T-cell (primary cell): ENCODE measurements at regions not wholly inside any gene's neighbourhood (a gene's known extent, or its start where the extent isn't known, plus 50 kb on each side); places are given as distances from the start of the nearest gene placed in this dataset.

Experiments used
- ATAC-seq, 4 experiments: fragments of 200-7000 bp in 3 of 4; fragments of 150-1000 bp in 1 of 4; cut with Tn5 transposase; replicated peaks in 1 of 4; 1 replicate in 3 of 4; 2 replicates in 1 of 4; pipeline ENCODE4 v1.10.0; 2021; ENCODE audit warnings: moderate library complexity in 3 of 4, mild to moderate bottlenecking in 2 of 4, moderate number of reproducible peaks in 1 of 4
- CTCF ChIA-PET, 2 donors: fragments of 300-600 bp; sonication (Branson Sonifier 250); formaldehyde crosslinking; loops; one replicate each; lab custom pipeline; 2022; ENCODE audit warnings: antibody characterized with exemption in 2 of 2; lab: Charles Lee
- POLR2A ChIA-PET, 2 donors: fragments of 300-600 bp; sonication (Branson Sonifier 250); formaldehyde crosslinking; loops; one replicate each; lab custom pipeline; 2022; ENCODE audit warnings: antibody characterized with exemption in 2 of 2; lab: Charles Lee
- DNase-seq, 35 experiments: peaks; one replicate each; pipeline versions ENCODE4 v3.0.0 to v3.0.0-alpha.2; 2013 to 2023
- H3K27ac ChIP-seq: one replicate; pipeline ENCODE4 v1.5.1; 2013; ENCODE audit warnings: low read length
- H3K27me3 ChIP-seq, 2 experiments: replicated peaks in 1 of 2; 1 replicate in 1 of 2; 2 replicates in 1 of 2; pipeline versions ENCODE4 v1.6.1 to v1.7.0; 2013; ENCODE audit warnings: low read length in 1 of 2, mixed read lengths in 1 of 2; ENCODE audit not compliant: control insufficient read depth in 2 of 2, insufficient read depth in 2 of 2; ENCODE audit errors: extremely low read depth in 1 of 2
- H3K36me3 ChIP-seq, 2 donors: 1 replicate in 1 of 2; 2 replicates in 1 of 2; pipeline versions ENCODE4 v1.6.1 to v1.7.0; 2013; ENCODE audit warnings: low read length in 1 of 2; ENCODE audit not compliant: control insufficient read depth in 2 of 2, insufficient read depth in 1 of 2; ENCODE audit errors: extremely low read depth in 1 of 2
- H3K4me1 ChIP-seq, 2 experiments: 1 replicate in 1 of 2; 2 replicates in 1 of 2; pipeline versions ENCODE4 v1.6.1 to v1.7.0; 2013; ENCODE audit warnings: low read length in 2 of 2, mixed read lengths in 1 of 2; ENCODE audit not compliant: insufficient read depth in 2 of 2, control insufficient read depth in 1 of 2; ENCODE audit errors: extremely low read depth in 1 of 2
- H3K4me3 ChIP-seq, 2 donors: 1 replicate in 1 of 2; 2 replicates in 1 of 2; pipeline versions ENCODE4 v1.5.1 to v1.7.0; 2013; ENCODE audit warnings: mild to moderate bottlenecking in 2 of 2, low read length in 1 of 2, moderate library complexity in 1 of 2; ENCODE audit not compliant: control insufficient read depth in 1 of 2; ENCODE audit errors: extremely low read depth in 1 of 2
- H3K9me3 ChIP-seq: 2 replicates; pipeline ENCODE4 v1.7.0; 2013
- H3K27ac Mint-ChIP-seq, 2 donors: one replicate each; pipeline ENCODE4 v1.8.0; 2020 to 2021; ENCODE audit warnings: mild to moderate bottlenecking in 2 of 2, mixed read lengths in 2 of 2
- H3K27me3 Mint-ChIP-seq, 2 donors: one replicate each; pipeline ENCODE4 v1.8.0; 2021 to 2022; ENCODE audit warnings: mixed read lengths in 2 of 2
- H3K36me3 Mint-ChIP-seq: one replicate; pipeline ENCODE4 v1.8.0; 2021; ENCODE audit warnings: mixed read lengths
- H3K4me1 Mint-ChIP-seq, 3 donors: one replicate each; pipeline ENCODE4 v1.8.0; 2020 to 2022; ENCODE audit warnings: mixed read lengths in 3 of 3, mild to moderate bottlenecking in 1 of 3
- H3K4me3 Mint-ChIP-seq, 3 donors: one replicate each; pipeline ENCODE4 v1.8.0; 2020 to 2022; ENCODE audit warnings: mild to moderate bottlenecking in 3 of 3, mixed read lengths in 3 of 3, moderate library complexity in 3 of 3
- H3K9me3 Mint-ChIP-seq, 3 donors: one replicate each; pipeline ENCODE4 v1.8.0; 2020 to 2022; ENCODE audit warnings: mixed read lengths in 3 of 3
- WGBS: methylation state at CpG from one replicate; pipeline ENCODE4 v1.1.5; 2013; ENCODE audit warnings: missing lambda C conversion rate; ENCODE audit not compliant: insufficient coverage; 5-methylcytosine and 5-hydroxymethylcytosine counted together

DNA sequence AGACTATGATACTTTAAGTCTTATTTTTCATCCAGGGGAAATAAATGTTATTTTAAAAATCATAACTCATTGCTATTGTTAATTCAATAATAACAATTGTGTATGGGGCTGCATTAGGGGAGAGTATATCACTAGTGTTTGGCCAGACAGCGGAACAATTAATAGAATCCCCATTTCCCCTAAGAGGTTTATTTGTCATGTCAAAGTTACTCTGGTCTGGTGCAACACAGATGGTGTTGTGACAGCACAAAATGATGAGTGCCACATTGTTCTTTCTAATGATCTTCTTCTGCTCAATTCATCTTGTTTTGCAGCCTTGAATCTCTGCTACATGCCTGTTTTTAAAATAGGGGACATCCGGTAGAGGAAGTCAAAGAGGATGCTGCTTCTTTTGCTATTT, 351.6 kb downstream of the NSUN3 start:
- ATAC-seq (no peak), DNase-seq (no peak)
- Histone ChIP-seq H3K27ac (no peak overlapping the region), H3K36me3 (no peaks in the 10 kb centered on the region), H3K4me3 (no peak overlapping the region), H3K9me3 (no peaks in the 10 kb centered on the region), H3K27me3 (no peaks in the 10 kb centered on the region), H3K4me1 (no peaks in the 10 kb centered on the region)
- H3K4me1 Mint-ChIP-seq: no peaks in the 10 kb centered on the region
- ChIA-PET POLR2A (no interaction called here), CTCF (no interaction called here)
- no peak overlapping the region for H3K4me3 Mint-ChIP-seq
- no peaks in the 10 kb centered on the region for H3K36me3 Mint-ChIP-seq
- no peak overlapping the region for H3K27ac Mint-ChIP-seq
- no CpG with 5 or more reads among the region's 2 CpGs for WGBS
- H3K9me3 Mint-ChIP-seq: peaks cover 0 to 14% (median 3%) of the 10 kb centered on the region in 3 donors
- H3K27me3 Mint-ChIP-seq: no peaks in the 10 kb centered on the region

DNA sequence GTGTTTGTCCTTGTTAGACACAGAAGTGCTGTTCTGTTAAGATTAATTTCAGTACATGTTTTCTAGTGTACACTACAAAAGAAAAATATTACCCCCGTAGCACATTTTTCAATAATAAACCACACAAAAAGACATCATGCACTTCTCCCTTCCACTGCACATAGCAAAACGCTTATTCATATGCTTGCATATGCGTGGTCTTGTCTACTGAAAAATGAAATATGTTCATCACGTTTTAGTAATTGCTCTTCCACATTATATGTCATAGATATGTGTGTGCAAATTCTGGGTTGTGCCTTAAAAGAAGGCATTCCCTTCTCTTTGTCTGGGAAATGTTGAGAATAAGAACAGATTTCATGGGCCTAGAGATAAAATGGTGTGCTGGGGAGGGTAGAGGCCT, 353.9 kb downstream of the NSUN3 start:
- Mint-ChIP-seq H3K9me3 (peaks cover 0 to 24% (median 3%) of the 10 kb centered on the region in 3 donors), H3K36me3 (no peaks in the 10 kb centered on the region), H3K27ac (no peak overlapping the region), H3K4me1 (no peaks in the 10 kb centered on the region), H3K27me3 (no peaks in the 10 kb centered on the region), H3K4me3 (no peak overlapping the region)
- ChIA-PET POLR2A (interaction anchor here in 1 of 2 donors (0.6 kb wide), 1 partner anchor 214 kb away, joined by 9 read pairs; no protein-coding TSS in a partner anchor), CTCF (no interaction called here)
- WGBS: no CpG with 5 or more reads among the region's 4 CpGs
- ATAC-seq (no peak), DNase-seq (no peak)
- Histone ChIP-seq H3K4me3 (no peak overlapping the region), H3K9me3 (no peaks in the 10 kb centered on the region), H3K27me3 (no peaks in the 10 kb centered on the region), H3K27ac (no peak overlapping the region), H3K4me1 (no peaks in the 10 kb centered on the region), H3K36me3 (no peaks in the 10 kb centered on the region)

GRCh38 chr3:94417963-94418455, 355.1 kb downstream of the NSUN3 start:
- CTCF ChIA-PET: no interaction called here
- no peaks in the 10 kb centered on the region for H3K4me1 ChIP-seq
- no peak overlapping the region for H3K27ac Mint-ChIP-seq
- H3K4me1 Mint-ChIP-seq: no peaks in the 10 kb centered on the region
- H3K36me3 Mint-ChIP-seq: no peaks in the 10 kb centered on the region
- H3K9me3 ChIP-seq: no peaks in the 10 kb centered on the region
- H3K9me3 Mint-ChIP-seq: peaks cover 0 to 27% (median 3%) of the 10 kb centered on the region in 3 donors
- H3K27me3 Mint-ChIP-seq: no peaks in the 10 kb centered on the region
- H3K4me3 Mint-ChIP-seq: no peak overlapping the region
- H3K27me3 ChIP-seq: no peaks in the 10 kb centered on the region
- POLR2A ChIA-PET: no interaction called here
- H3K27ac ChIP-seq: no peak overlapping the region
- H3K4me3 ChIP-seq: no peak overlapping the region
- 83% methylated on average over 6 of the region's 6 CpGs for WGBS
- ATAC-seq (no peak), DNase-seq (no peak)
- H3K36me3 ChIP-seq: no peaks in the 10 kb centered on the region

- Histone ChIP-seq H3K27me3 (no peaks in the 10 kb centered on the region), H3K36me3 (no peaks in the 10 kb centered on the region), H3K4me3 (no peak overlapping the region), H3K4me1 (no peaks in the 10 kb centered on the region), H3K9me3 (no peaks in the 10 kb centered on the region), H3K27ac (no peak overlapping the region)
- WGBS: 60% methylated on average over 1 of the region's 1 CpG
- Mint-ChIP-seq H3K27me3 (no peaks in the 10 kb centered on the region), H3K4me3 (no peak overlapping the region), H3K36me3 (no peaks in the 10 kb centered on the region), H3K9me3 (peaks cover 4 to 32% (median 5%) of the 10 kb centered on the region in 3 donors), H3K27ac (no peak overlapping the region), H3K4me1 (no peaks in the 10 kb centered on the region)
- no peak for DNase-seq
- ChIA-PET CTCF (no interaction called here), POLR2A (no interaction called here)
- ATAC-seq: no peak
These were observed 358.1 kb downstream of the NSUN3 start for GRCh38 chr3:94420931-94421330.

GRCh38 chr3:94423578-94423977, 360.7 kb downstream of the NSUN3 start:
- Histone ChIP-seq H3K4me3 (no peak overlapping the region), H3K27me3 (no peaks in the 10 kb centered on the region), H3K36me3 (no peaks in the 10 kb centered on the region), H3K4me1 (no peaks in the 10 kb centered on the region), H3K9me3 (no peaks in the 10 kb centered on the region), H3K27ac (no peak overlapping the region)
- Mint-ChIP-seq H3K36me3 (no peaks in the 10 kb centered on the region), H3K4me1 (no peaks in the 10 kb centered on the region), H3K9me3 (peaks cover 4 to 27% (median 8%) of the 10 kb centered on the region in 3 donors), H3K27me3 (no peaks in the 10 kb centered on the region), H3K27ac (no peak overlapping the region), H3K4me3 (no peak overlapping the region)
- ATAC-seq: no peak
- POLR2A ChIA-PET: no interaction called here
- CTCF ChIA-PET: no interaction called here
- DNase-seq: no peak

DNA sequence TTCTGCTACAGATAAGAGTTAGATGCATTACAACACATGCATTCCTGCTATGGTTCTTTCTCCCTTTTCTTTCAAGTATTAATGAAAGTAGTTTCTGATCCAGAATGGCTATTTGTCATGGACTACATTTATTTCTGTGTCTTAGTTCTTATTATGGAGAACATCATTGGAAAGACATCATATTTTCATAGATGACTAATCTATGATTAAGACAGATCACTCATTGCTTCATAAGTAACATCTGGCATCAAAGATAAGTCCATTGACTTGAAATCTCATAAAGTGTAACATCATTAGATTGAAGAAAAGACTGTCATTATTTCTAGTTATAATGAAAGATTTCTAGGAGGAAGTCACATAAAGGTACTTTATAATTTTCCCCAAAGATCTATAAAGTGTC, 366.7 kb downstream of the NSUN3 start:
- H3K4me3 ChIP-seq: no peak overlapping the region

More for the DNA sequence above, 366.7 kb downstream of the NSUN3 start:
- ChIA-PET POLR2A (no interaction called here), CTCF (no interaction called here)
- DNase-seq (no peak), ATAC-seq (no peak)
- Mint-ChIP-seq H3K27ac (no peak overlapping the region), H3K4me1 (no peaks in the 10 kb centered on the region), H3K9me3 (peaks cover 0 to 4% (median 0%) of the 10 kb centered on the region in 3 donors), H3K4me3 (no peak overlapping the region), H3K27me3 (no peaks in the 10 kb centered on the region), H3K36me3 (no peaks in the 10 kb centered on the region)
- no peaks in the 10 kb centered on the region for H3K4me1 ChIP-seq
- H3K36me3 ChIP-seq: no peaks in the 10 kb centered on the region
- H3K9me3 ChIP-seq: no peaks in the 10 kb centered on the region
- no peak overlapping the region for H3K27ac ChIP-seq
- no peaks in the 10 kb centered on the region for H3K27me3 ChIP-seq
